HUES64 (cell line): ENCODE measurements at regions not wholly inside any gene's neighbourhood (a gene's known extent, or its start where the extent isn't known, plus 50 kb on each side); places are given as distances from the start of the nearest gene placed in this dataset.
"Not testable (repeated sequence)": the region's sequence is repeated elsewhere in the genome, so short reads cannot be mapped to it uniquely, and the experiment has no call there.

Experiments
- H3K27ac ChIP-seq: 2 replicates; pipeline ENCODE4 v1.7.0; 2013; ENCODE audit warnings: low read depth, low read length, inconsistent platforms
- H3K27me3 ChIP-seq: 2 replicates; pipeline ENCODE4 v1.6.1; 2013; ENCODE audit warnings: mild to moderate bottlenecking, low read length; ENCODE audit not compliant: insufficient read depth
- H3K36me3 ChIP-seq: 2 replicates; pipeline ENCODE4 v1.6.1; 2013; ENCODE audit warnings: mild to moderate bottlenecking, low read length; ENCODE audit not compliant: insufficient read depth
- H3K4me1 ChIP-seq: 2 replicates; pipeline ENCODE4 v1.6.1; 2013; ENCODE audit warnings: mild to moderate bottlenecking, low read length, moderate library complexity; ENCODE audit not compliant: insufficient read depth
- H3K4me3 ChIP-seq: 2 replicates; pipeline ENCODE4 v1.5.1; 2013; ENCODE audit warnings: mild to moderate bottlenecking, low read length, moderate library complexity
- H3K9ac ChIP-seq: 2 replicates; pipeline ENCODE4 v1.6.1; 2013; ENCODE audit warnings: mild to moderate bottlenecking, low read depth, low read length
- H3K9me3 ChIP-seq: 2 replicates; pipeline ENCODE4 v1.6.1; 2013; ENCODE audit warnings: low read depth, low read length; ENCODE audit not compliant: insufficient read depth
- WGBS: fragments of 150-250, 120-280 bp; methylation state at CpG from one replicate; pipeline ENCODE4 v1.1.7; 2013; ENCODE audit warnings: missing lambda C conversion rate; 5-methylcytosine and 5-hydroxymethylcytosine counted together

- Histone ChIP-seq H3K4me1 (peaks cover 2% of the 10 kb centered on the region; the same call in 1 of the 2 replicates), H3K27ac (no peak overlapping the region), H3K36me3 (no peaks in the 10 kb centered on the region), H3K9ac (no peak overlapping the region), H3K27me3 (no peaks in the 10 kb centered on the region), H3K4me3 (no peak overlapping the region), H3K9me3 (no peaks in the 10 kb centered on the region)
These were observed 1291.7 kb upstream of the MIR17HG start for GRCh38 chr13:90055760-90056159.

GRCh38 chr13:90064226-90064625 lies 1283.3 kb upstream of the MIR17HG start:
- not testable (repeated sequence) for H3K36me3 ChIP-seq, H3K4me3 ChIP-seq, H3K4me1 ChIP-seq

GRCh38 chr13:90068658-90069057 lies 1278.8 kb upstream of the MIR17HG start:
- Histone ChIP-seq H3K36me3 (no peaks in the 10 kb centered on the region), H3K9ac (no peak overlapping the region), H3K9me3 (0 out of 2 replicates have a peak, but pooled peaks cover 3% of the 10 kb centered on the region), H3K27me3 (no peaks in the 10 kb centered on the region), H3K27ac (no peak overlapping the region), H3K4me3 (no peak overlapping the region), H3K4me1 (no peaks in the 10 kb centered on the region)
- 67% methylated on average over 3 of the region's 3 CpGs for WGBS

More at GRCh38 chr13:90064226-90064625, 1283.3 kb upstream of the MIR17HG start:
- not testable (repeated sequence) for H3K27ac ChIP-seq, H3K27me3 ChIP-seq, H3K9ac ChIP-seq, H3K9me3 ChIP-seq

GRCh38 chr13:90070362-90070761 lies 1277.1 kb upstream of the MIR17HG start:
- Histone ChIP-seq H3K9me3 (no peaks in the 10 kb centered on the region), H3K27me3 (no peaks in the 10 kb centered on the region), H3K9ac (no peak overlapping the region), H3K36me3 (no peaks in the 10 kb centered on the region), H3K4me3 (no peak overlapping the region), H3K4me1 (no peaks in the 10 kb centered on the region), H3K27ac (no peak overlapping the region)
- no CpG with 5 or more reads among the region's 1 CpG for WGBS

- H3K4me3 ChIP-seq, result no peak overlapping the region
- H3K9ac ChIP-seq, result no peak overlapping the region
- H3K36me3 ChIP-seq, result no peaks in the 10 kb centered on the region
- H3K9me3 ChIP-seq, result no peaks in the 10 kb centered on the region
- 99% methylated on average over 3 of the region's 4 CpGs for WGBS
- no peaks in the 10 kb centered on the region for H3K4me1 ChIP-seq
- H3K27me3 ChIP-seq, result no peaks in the 10 kb centered on the region
- no peak overlapping the region for H3K27ac ChIP-seq
These were observed 1276.5 kb upstream of the MIR17HG start for GRCh38 chr13:90070837-90071525.

- no peaks in the 10 kb centered on the region for H3K36me3 ChIP-seq
- H3K27ac ChIP-seq, result no peak overlapping the region
- H3K9me3 ChIP-seq, result no peaks in the 10 kb centered on the region
- no CpG with 5 or more reads among the region's 1 CpG for WGBS
- no peak overlapping the region for H3K9ac ChIP-seq
- no peaks in the 10 kb centered on the region for H3K4me1 ChIP-seq
- H3K4me3 ChIP-seq, result no peak overlapping the region
- no peaks in the 10 kb centered on the region for H3K27me3 ChIP-seq
These were observed 1262.7 kb upstream of the MIR17HG start for GRCh38 chr13:90084684-90085290.

- WGBS, result no CpG with 5 or more reads among the region's 3 CpGs
These were observed 1258.4 kb upstream of the MIR17HG start for GRCh38 chr13:90089051-90089450.

GRCh38 chr13:90091611-90092010 lies 1255.9 kb upstream of the MIR17HG start:
- Histone ChIP-seq H3K36me3 (no peaks in the 10 kb centered on the region), H3K4me3 (no peak overlapping the region), H3K27ac (no peak overlapping the region), H3K9ac (no peak overlapping the region), H3K27me3 (no peaks in the 10 kb centered on the region), H3K4me1 (no peaks in the 10 kb centered on the region), H3K9me3 (no peaks in the 10 kb centered on the region)
- 90% methylated on average over 3 of the region's 4 CpGs for WGBS

More at GRCh38 chr13:90089051-90089450, 1258.4 kb upstream of the MIR17HG start:
- Histone ChIP-seq H3K27me3 (no peaks in the 10 kb centered on the region), H3K9ac (no peak overlapping the region), H3K36me3 (no peaks in the 10 kb centered on the region), H3K27ac (no peak overlapping the region), H3K4me3 (no peak overlapping the region), H3K4me1 (no peaks in the 10 kb centered on the region), H3K9me3 (no peaks in the 10 kb centered on the region)

- Histone ChIP-seq H3K9ac (no peak overlapping the region), H3K27me3 (no peaks in the 10 kb centered on the region), H3K9me3 (no peaks in the 10 kb centered on the region), H3K4me3 (no peak overlapping the region), H3K27ac (no peak overlapping the region), H3K36me3 (no peaks in the 10 kb centered on the region), H3K4me1 (no peaks in the 10 kb centered on the region)
- no CpG with 5 or more reads among the region's 2 CpGs for WGBS
These were observed 1253.1 kb upstream of the MIR17HG start for GRCh38 chr13:90094357-90094756.

- H3K9ac ChIP-seq, result no peak overlapping the region
These were observed 1248.9 kb upstream of the MIR17HG start for GRCh38 chr13:90098577-90098976.

GRCh38 chr13:90099847-90100246 lies 1247.6 kb upstream of the MIR17HG start:
- no peaks in the 10 kb centered on the region for H3K27me3 ChIP-seq
- H3K36me3 ChIP-seq, result no peaks in the 10 kb centered on the region
- 97% methylated on average over 3 of the region's 4 CpGs for WGBS
- H3K9me3 ChIP-seq, result no peaks in the 10 kb centered on the region
- H3K9ac ChIP-seq, result no peak overlapping the region
- no peak overlapping the region for H3K4me3 ChIP-seq
- H3K27ac ChIP-seq, result no peak overlapping the region
- no peaks in the 10 kb centered on the region; the same call in 1 of the 2 replicates for H3K4me1 ChIP-seq

More at GRCh38 chr13:90098577-90098976, 1248.9 kb upstream of the MIR17HG start:
- Histone ChIP-seq H3K36me3 (no peaks in the 10 kb centered on the region), H3K9me3 (no peaks in the 10 kb centered on the region), H3K4me1 (no peaks in the 10 kb centered on the region; the same call in 1 of the 2 replicates), H3K27ac (no peak overlapping the region), H3K4me3 (no peak overlapping the region), H3K27me3 (no peaks in the 10 kb centered on the region)
- WGBS, result 93% methylated on average over 1 of the region's 4 CpGs
